Astrocyte of the cerebellum (primary cell): ENCODE measurements at regions not wholly inside any gene's neighbourhood (a gene's known extent, or its start where the extent isn't known, plus 50 kb on each side); places are given as distances from the start of the nearest gene placed in this dataset.

Source experiments
- DNase-seq: peaks from one replicate; pipeline ENCODE4 v3.0.0-alpha.2; 2011; ENCODE audit warnings: low read depth
- H3K4me3 ChIP-seq: 2 replicates; pipeline ENCODE4 v1.5.1; 2011; ENCODE audit warnings: mild to moderate bottlenecking, low read depth, low read length, moderate library complexity
- CTCF ChIP-seq: IDR thresholded peaks from 2 replicates; pipeline ENCODE4 v1.5.1; 2012; ENCODE audit warnings: low read length, low read depth, moderate library complexity, mild to moderate bottlenecking; ENCODE audit errors: missing control alignments
- in situ Hi-C: cut with HindIII; loops from 2 replicates; pipeline ENCODE4 v1.10.0; 2017; ENCODE audit warnings: low sequenced_read_pairs

- no peak overlapping the region for H3K4me3 ChIP-seq
- in situ Hi-C loops, result no loop called here
- no peak for TF ChIP-seq CTCF
- no peak for DNase-seq
Measured at GRCh38 chr11:134668796-134669195, 256.8 kb upstream of the B3GAT1 start.

GRCh38 chr11:134668076-134668475 lies 256.0 kb upstream of the B3GAT1 start:
- TF ChIP-seq CTCF, result no peak
- in situ Hi-C loops, result no loop called here
- H3K4me3 ChIP-seq, result no peak overlapping the region
- no peak for DNase-seq

- no peak overlapping the region for H3K4me3 ChIP-seq
- DNase-seq, result no peak
- in situ Hi-C loops, result no loop called here
- no peak for TF ChIP-seq CTCF
Measured at GRCh38 chr11:134667505-134667904, 255.5 kb upstream of the B3GAT1 start.

- in situ Hi-C loops, result no loop called here
- no peak for TF ChIP-seq CTCF
- no peak overlapping the region for H3K4me3 ChIP-seq
- DNase-seq, result no peak
Measured at GRCh38 chr11:134667175-134667500, 255.1 kb upstream of the B3GAT1 start.

GRCh38 chr11:134666273-134667174 lies 254.5 kb upstream of the B3GAT1 start:
- in situ Hi-C loops, result no loop called here
- TF ChIP-seq CTCF, result no peak
- no peak for DNase-seq

GRCh38 chr11:134665571-134666270 lies 253.7 kb upstream of the B3GAT1 start:
- DNase-seq, result no peak
- no peak overlapping the region for H3K4me3 ChIP-seq
- in situ Hi-C loops, result no loop called here
- no peak for TF ChIP-seq CTCF

More at GRCh38 chr11:134666273-134667174, 254.5 kb upstream of the B3GAT1 start:
- H3K4me3 ChIP-seq, result no peak overlapping the region
